CD14-positive monocyte (primary cell): ENCODE measurements at regions not wholly inside any gene's neighbourhood (a gene's known extent, or its start where the extent isn't known, plus 50 kb on each side); places are given as distances from the start of the nearest gene placed in this dataset.

ENCODE experiments used
- DNase-seq, 3 donors: peaks; one replicate each; pipeline ENCODE4 v3.0.0-alpha.2; 2011 to 2022
- H2AFZ ChIP-seq: 2 replicates; pipeline ENCODE4 v1.6.0; 2012; ENCODE audit warnings: mild to moderate bottlenecking, low read depth, low read length, inconsistent platforms; ENCODE audit not compliant: insufficient read depth, poor library complexity, severe bottlenecking
- H3K27ac ChIP-seq, 2 donors: 1 replicate in 1 of 2; 2 replicates in 1 of 2; pipeline ENCODE4 v1.5.1; 2012 to 2013; ENCODE audit warnings: low read length in 2 of 2, control low read depth in 1 of 2, inconsistent platforms in 1 of 2, low read depth in 1 of 2, mild to moderate bottlenecking in 1 of 2
- H3K27me3 ChIP-seq, 2 donors: one replicate each; pipeline versions ENCODE4 v1.6.0 to v1.6.1; 2011 to 2013; ENCODE audit warnings: low read length in 2 of 2; ENCODE audit not compliant: control insufficient read depth in 2 of 2, insufficient read depth in 2 of 2
- H3K36me3 ChIP-seq, 2 donors: replicated peaks in 1 of 2; 1 replicate in 1 of 2; 2 replicates in 1 of 2; pipeline versions ENCODE4 v1.5.1 to v1.6.1; 2012 to 2013; ENCODE audit warnings: low read length in 2 of 2, control low read depth in 1 of 2, inconsistent platforms in 1 of 2, mild to moderate bottlenecking in 1 of 2; ENCODE audit not compliant: insufficient read depth in 2 of 2, control insufficient read depth in 1 of 2
- H3K4me1 ChIP-seq, 2 donors: 1 replicate in 1 of 2; 2 replicates in 1 of 2; pipeline versions ENCODE4 v1.5.1 to v1.6.1; 2012 to 2013; ENCODE audit warnings: low read length in 2 of 2, control low read depth in 1 of 2, inconsistent platforms in 1 of 2, mild to moderate bottlenecking in 1 of 2, moderate library complexity in 1 of 2; ENCODE audit not compliant: insufficient read depth in 2 of 2, control insufficient read depth in 1 of 2
- H3K4me2 ChIP-seq: replicated peaks from 2 replicates; pipeline ENCODE3; 2012; ENCODE audit warnings: low read length, moderate library complexity, mild to moderate bottlenecking; ENCODE audit not compliant: poor library complexity, severe bottlenecking; ENCODE audit errors: extremely low read depth
- H3K4me3 ChIP-seq, 3 experiments: fragments of 200-600 bp in 1 of 3; sonication (generic) in 1 of 3; replicated peaks in 1 of 3; 1 replicate in 2 of 3; 2 replicates in 1 of 3; pipeline ENCODE4 v1.5.1; 2011 to 2013; ENCODE audit warnings: low read length in 3 of 3, mild to moderate bottlenecking in 3 of 3, control low read depth in 2 of 3, low read depth in 2 of 3, inconsistent platforms in 1 of 3, moderate library complexity in 1 of 3
- H3K79me2 ChIP-seq: 2 replicates; pipeline ENCODE4 v1.6.0; 2012; ENCODE audit warnings: mild to moderate bottlenecking, control low read depth, inconsistent platforms, low read length, moderate library complexity; ENCODE audit not compliant: insufficient read depth
- H3K9ac ChIP-seq: 2 replicates; pipeline ENCODE4 v1.6.0; 2017; ENCODE audit warnings: low read length, mild to moderate bottlenecking; ENCODE audit not compliant: insufficient read depth, poor library complexity, severe bottlenecking
- H3K9me3 ChIP-seq, 2 donors: replicated peaks in 1 of 2; 1 replicate in 1 of 2; 2 replicates in 1 of 2; pipeline versions ENCODE4 v1.5.1 to v1.6.1; 2012 to 2013; ENCODE audit warnings: low read length in 2 of 2, control low read depth in 1 of 2; ENCODE audit not compliant: control insufficient read depth in 1 of 2, insufficient read depth in 1 of 2
- H4K20me1 ChIP-seq: 2 replicates; pipeline ENCODE4 v1.6.0; 2012; ENCODE audit warnings: mild to moderate bottlenecking, low read length, control low read depth, moderate library complexity; ENCODE audit not compliant: insufficient read depth
- H3K27ac Mint-ChIP-seq, 7 donors: one replicate each; pipeline ENCODE4 v1.8.0; 2020; ENCODE audit warnings: mild to moderate bottlenecking in 7 of 7, mixed read lengths in 7 of 7, moderate library complexity in 6 of 7, inconsistent platforms in 2 of 7
- H3K27me3 Mint-ChIP-seq, 3 donors: one replicate each; pipeline ENCODE4 v1.8.0; 2021 to 2022; ENCODE audit warnings: low read depth in 3 of 3, mild to moderate bottlenecking in 3 of 3, mixed read lengths in 3 of 3, moderate library complexity in 3 of 3, inconsistent platforms in 1 of 3
- H3K36me3 Mint-ChIP-seq, 2 donors: one replicate each; pipeline ENCODE4 v1.8.0; 2020; ENCODE audit warnings: mixed read lengths in 2 of 2, inconsistent platforms in 1 of 2, mild to moderate bottlenecking in 1 of 2
- H3K4me1 Mint-ChIP-seq: one replicate; pipeline ENCODE4 v1.8.0; 2020; ENCODE audit warnings: mild to moderate bottlenecking, mixed read lengths
- H3K4me3 Mint-ChIP-seq, 2 donors: one replicate each; pipeline ENCODE4 v1.8.0; 2020; ENCODE audit warnings: mild to moderate bottlenecking in 2 of 2, mixed read lengths in 2 of 2, moderate library complexity in 1 of 2
- H3K9me3 Mint-ChIP-seq, 7 donors: one replicate each; pipeline ENCODE4 v1.8.0; 2020 to 2022; ENCODE audit warnings: mixed read lengths in 7 of 7, mild to moderate bottlenecking in 6 of 7, moderate library complexity in 6 of 7, inconsistent platforms in 2 of 7
- CTCF ChIP-seq: fragments of 200-600 bp; IDR thresholded peaks from one replicate; pipeline ENCODE4 v1.8.0; 2022; ENCODE audit warnings: antibody characterized with exemption, mild to moderate bottlenecking
- WGBS: methylation state at CpG from one replicate; pipeline ENCODE4 v1.1.5; 2013; ENCODE audit warnings: missing lambda C conversion rate; ENCODE audit not compliant: insufficient coverage; 5-methylcytosine and 5-hydroxymethylcytosine counted together
- intact Hi-C, 2 donors: fragments of 100-400 bp; cut with micrococcal nuclease; formaldehyde crosslinking; loops; one replicate each; pipeline versions ENCODE4 v1.15.0 to v1.15.1; 2023

- intact Hi-C loops, result no loop called here
- Histone ChIP-seq H3K4me2 (no peak overlapping the region), H3K9ac (no peak overlapping the region), H3K27me3 (no peaks in the 10 kb centered on the region), H3K9me3 (no peaks in the 10 kb centered on the region), H3K79me2 (no peaks in the 10 kb centered on the region), H3K4me1 (no peaks in the 10 kb centered on the region), H3K27ac (no peak overlapping the region), H2AFZ (no peak overlapping the region), H3K4me3 (no peak overlapping the region), H4K20me1 (no peaks in the 10 kb centered on the region), H3K36me3 (no peaks in the 10 kb centered on the region)
- no peak overlapping the region for H3K27ac Mint-ChIP-seq
- H3K4me3 Mint-ChIP-seq, result no peak overlapping the region
- WGBS, result 83% methylated on average over 3 of the region's 3 CpGs
- peaks cover 0 to 2% (median 2%) of the 10 kb centered on the region in 3 donors for H3K27me3 Mint-ChIP-seq
- no peaks in the 10 kb centered on the region for H3K36me3 Mint-ChIP-seq
- no peak for DNase-seq
- H3K4me1 Mint-ChIP-seq, result no peaks in the 10 kb centered on the region
- H3K9me3 Mint-ChIP-seq, result no peaks in the 10 kb centered on the region
- no peak for TF ChIP-seq CTCF
These were observed 95.6 kb downstream of the C16orf95 start for GRCh38 chr16:87221633-87222032.

- H3K9me3 Mint-ChIP-seq, result peaks cover 0 to under 1% (median 0%) of the 10 kb centered on the region in 7 donors
- no peak for TF ChIP-seq CTCF
- no peaks in the 10 kb centered on the region for H3K36me3 Mint-ChIP-seq
- Histone ChIP-seq H3K4me1 (no peaks in the 10 kb centered on the region), H3K9me3 (no peaks in the 10 kb centered on the region), H3K4me3 (no peak overlapping the region), H3K27ac (no peak overlapping the region), H3K36me3 (no peaks in the 10 kb centered on the region), H4K20me1 (no peaks in the 10 kb centered on the region), H2AFZ (no peak overlapping the region), H3K27me3 (no peaks in the 10 kb centered on the region), H3K9ac (no peak overlapping the region), H3K79me2 (no peaks in the 10 kb centered on the region), H3K4me2 (no peak overlapping the region)
- DNase-seq, result no peak
- intact Hi-C loops, result no loop called here
- no peak overlapping the region for H3K4me3 Mint-ChIP-seq
- H3K27ac Mint-ChIP-seq, result no peak overlapping the region
- H3K4me1 Mint-ChIP-seq, result no peaks in the 10 kb centered on the region
- peaks cover 0 to 2% (median 2%) of the 10 kb centered on the region in 3 donors for H3K27me3 Mint-ChIP-seq
- WGBS, result 83% methylated on average over 1 of the region's 1 CpG
These were observed 94.9 kb downstream of the C16orf95 start for GRCh38 chr16:87222335-87222734.
